CD14-positive monocyte (primary cell): ENCODE measurements at regions not wholly inside any gene's neighbourhood (a gene's known extent, or its start where the extent isn't known, plus 50 kb on each side); places are given as distances from the start of the nearest gene placed in this dataset.

Experiments
- DNase-seq, 3 donors: peaks; one replicate each; pipeline ENCODE4 v3.0.0-alpha.2; 2011 to 2022
- H2AFZ ChIP-seq: 2 replicates; pipeline ENCODE4 v1.6.0; 2012; ENCODE audit warnings: mild to moderate bottlenecking, low read depth, low read length, inconsistent platforms; ENCODE audit not compliant: insufficient read depth, poor library complexity, severe bottlenecking
- H3K27ac ChIP-seq, 2 donors: 1 replicate in 1 of 2; 2 replicates in 1 of 2; pipeline ENCODE4 v1.5.1; 2012 to 2013; ENCODE audit warnings: low read length in 2 of 2, control low read depth in 1 of 2, inconsistent platforms in 1 of 2, low read depth in 1 of 2, mild to moderate bottlenecking in 1 of 2
- H3K27me3 ChIP-seq, 2 donors: one replicate each; pipeline versions ENCODE4 v1.6.0 to v1.6.1; 2011 to 2013; ENCODE audit warnings: low read length in 2 of 2; ENCODE audit not compliant: control insufficient read depth in 2 of 2, insufficient read depth in 2 of 2
- H3K36me3 ChIP-seq, 2 donors: replicated peaks in 1 of 2; 1 replicate in 1 of 2; 2 replicates in 1 of 2; pipeline versions ENCODE4 v1.5.1 to v1.6.1; 2012 to 2013; ENCODE audit warnings: low read length in 2 of 2, control low read depth in 1 of 2, inconsistent platforms in 1 of 2, mild to moderate bottlenecking in 1 of 2; ENCODE audit not compliant: insufficient read depth in 2 of 2, control insufficient read depth in 1 of 2
- H3K4me1 ChIP-seq, 2 donors: 1 replicate in 1 of 2; 2 replicates in 1 of 2; pipeline versions ENCODE4 v1.5.1 to v1.6.1; 2012 to 2013; ENCODE audit warnings: low read length in 2 of 2, control low read depth in 1 of 2, inconsistent platforms in 1 of 2, mild to moderate bottlenecking in 1 of 2, moderate library complexity in 1 of 2; ENCODE audit not compliant: insufficient read depth in 2 of 2, control insufficient read depth in 1 of 2
- H3K4me2 ChIP-seq: replicated peaks from 2 replicates; pipeline ENCODE3; 2012; ENCODE audit warnings: low read length, moderate library complexity, mild to moderate bottlenecking; ENCODE audit not compliant: poor library complexity, severe bottlenecking; ENCODE audit errors: extremely low read depth
- H3K4me3 ChIP-seq, 3 experiments: fragments of 200-600 bp in 1 of 3; sonication (generic) in 1 of 3; replicated peaks in 1 of 3; 1 replicate in 2 of 3; 2 replicates in 1 of 3; pipeline ENCODE4 v1.5.1; 2011 to 2013; ENCODE audit warnings: low read length in 3 of 3, mild to moderate bottlenecking in 3 of 3, control low read depth in 2 of 3, low read depth in 2 of 3, inconsistent platforms in 1 of 3, moderate library complexity in 1 of 3
- H3K79me2 ChIP-seq: 2 replicates; pipeline ENCODE4 v1.6.0; 2012; ENCODE audit warnings: mild to moderate bottlenecking, control low read depth, inconsistent platforms, low read length, moderate library complexity; ENCODE audit not compliant: insufficient read depth
- H3K9ac ChIP-seq: 2 replicates; pipeline ENCODE4 v1.6.0; 2017; ENCODE audit warnings: low read length, mild to moderate bottlenecking; ENCODE audit not compliant: insufficient read depth, poor library complexity, severe bottlenecking
- H3K9me3 ChIP-seq, 2 donors: replicated peaks in 1 of 2; 1 replicate in 1 of 2; 2 replicates in 1 of 2; pipeline versions ENCODE4 v1.5.1 to v1.6.1; 2012 to 2013; ENCODE audit warnings: low read length in 2 of 2, control low read depth in 1 of 2; ENCODE audit not compliant: control insufficient read depth in 1 of 2, insufficient read depth in 1 of 2
- H4K20me1 ChIP-seq: 2 replicates; pipeline ENCODE4 v1.6.0; 2012; ENCODE audit warnings: mild to moderate bottlenecking, low read length, control low read depth, moderate library complexity; ENCODE audit not compliant: insufficient read depth
- H3K27ac Mint-ChIP-seq, 7 donors: one replicate each; pipeline ENCODE4 v1.8.0; 2020; ENCODE audit warnings: mild to moderate bottlenecking in 7 of 7, mixed read lengths in 7 of 7, moderate library complexity in 6 of 7, inconsistent platforms in 2 of 7
- H3K27me3 Mint-ChIP-seq, 3 donors: one replicate each; pipeline ENCODE4 v1.8.0; 2021 to 2022; ENCODE audit warnings: low read depth in 3 of 3, mild to moderate bottlenecking in 3 of 3, mixed read lengths in 3 of 3, moderate library complexity in 3 of 3, inconsistent platforms in 1 of 3
- H3K36me3 Mint-ChIP-seq, 2 donors: one replicate each; pipeline ENCODE4 v1.8.0; 2020; ENCODE audit warnings: mixed read lengths in 2 of 2, inconsistent platforms in 1 of 2, mild to moderate bottlenecking in 1 of 2
- H3K4me1 Mint-ChIP-seq: one replicate; pipeline ENCODE4 v1.8.0; 2020; ENCODE audit warnings: mild to moderate bottlenecking, mixed read lengths
- H3K4me3 Mint-ChIP-seq, 2 donors: one replicate each; pipeline ENCODE4 v1.8.0; 2020; ENCODE audit warnings: mild to moderate bottlenecking in 2 of 2, mixed read lengths in 2 of 2, moderate library complexity in 1 of 2
- H3K9me3 Mint-ChIP-seq, 7 donors: one replicate each; pipeline ENCODE4 v1.8.0; 2020 to 2022; ENCODE audit warnings: mixed read lengths in 7 of 7, mild to moderate bottlenecking in 6 of 7, moderate library complexity in 6 of 7, inconsistent platforms in 2 of 7
- CTCF ChIP-seq: fragments of 200-600 bp; IDR thresholded peaks from one replicate; pipeline ENCODE4 v1.8.0; 2022; ENCODE audit warnings: antibody characterized with exemption, mild to moderate bottlenecking
- WGBS: methylation state at CpG from one replicate; pipeline ENCODE4 v1.1.5; 2013; ENCODE audit warnings: missing lambda C conversion rate; ENCODE audit not compliant: insufficient coverage; 5-methylcytosine and 5-hydroxymethylcytosine counted together
- intact Hi-C, 2 donors: fragments of 100-400 bp; cut with micrococcal nuclease; formaldehyde crosslinking; loops; one replicate each; pipeline versions ENCODE4 v1.15.0 to v1.15.1; 2023

GRCh38 chr12:125890366-125890905 lies 825.2 kb downstream of the AACS start:
- no peak for DNase-seq
- no peak overlapping the region for H3K27ac Mint-ChIP-seq
- peaks cover 0 to 8% (median 3%) of the 10 kb centered on the region in 7 donors for H3K9me3 Mint-ChIP-seq
- TF ChIP-seq CTCF, result no peak
- no peaks in the 10 kb centered on the region for H3K36me3 Mint-ChIP-seq
- intact Hi-C loops, result no loop called here
- no peaks in the 10 kb centered on the region for H4K20me1 ChIP-seq
- no peaks in the 10 kb centered on the region for H3K27me3 ChIP-seq
- no peaks in the 10 kb centered on the region for H3K79me2 ChIP-seq
- no peaks in the 10 kb centered on the region for H3K9me3 ChIP-seq
- H3K9ac ChIP-seq, result no peak overlapping the region
- H3K4me3 ChIP-seq, result no peak overlapping the region
- H3K27me3 Mint-ChIP-seq, result peaks cover 0 to 2% (median 0%) of the 10 kb centered on the region in 3 donors
- H3K4me1 ChIP-seq, result no peaks in the 10 kb centered on the region
- no peak overlapping the region for H3K4me2 ChIP-seq
- no peak overlapping the region for H2AFZ ChIP-seq
- H3K27ac ChIP-seq, result no peak overlapping the region
- WGBS, result no CpG with 5 or more reads among the region's 7 CpGs
- H3K36me3 ChIP-seq, result no peaks in the 10 kb centered on the region
- H3K4me1 Mint-ChIP-seq, result no peaks in the 10 kb centered on the region
- H3K4me3 Mint-ChIP-seq, result no peak overlapping the region

GRCh38 chr12:125890971-125891370 lies 825.7 kb downstream of the AACS start:
- Histone ChIP-seq H4K20me1 (no peaks in the 10 kb centered on the region), H2AFZ (no peak overlapping the region), H3K27me3 (no peaks in the 10 kb centered on the region), H3K36me3 (no peaks in the 10 kb centered on the region), H3K9ac (no peak overlapping the region), H3K4me2 (no peak overlapping the region), H3K4me1 (no peaks in the 10 kb centered on the region), H3K4me3 (no peak overlapping the region), H3K79me2 (no peaks in the 10 kb centered on the region), H3K27ac (no peak overlapping the region), H3K9me3 (no peaks in the 10 kb centered on the region)
- no peak overlapping the region for H3K27ac Mint-ChIP-seq
- H3K4me3 Mint-ChIP-seq, result no peak overlapping the region
- intact Hi-C loops, result no loop called here
- no peak for TF ChIP-seq CTCF
- WGBS, result 52% methylated on average over 2 of the region's 5 CpGs
- no peaks in the 10 kb centered on the region for H3K4me1 Mint-ChIP-seq
- no peak for DNase-seq
- H3K36me3 Mint-ChIP-seq, result no peaks in the 10 kb centered on the region
- H3K27me3 Mint-ChIP-seq, result peaks cover 0 to 2% (median 0%) of the 10 kb centered on the region in 3 donors
- peaks cover 0 to 7% (median 2%) of the 10 kb centered on the region in 7 donors for H3K9me3 Mint-ChIP-seq
